LNCAP (cell line): ENCODE measurements at regions not wholly inside any gene's neighbourhood (a gene's known extent, or its start where the extent isn't known, plus 50 kb on each side); places are given as distances from the start of the nearest gene placed in this dataset.

Experiments
- TF ChIP-seq, protein P1 (sequence below): fragments of 450-650 bp; IDR thresholded peaks from 2 replicates; pipeline ENCODE4 v1.5.1; 2017; ENCODE audit warnings: mild to moderate bottlenecking

DNA sequence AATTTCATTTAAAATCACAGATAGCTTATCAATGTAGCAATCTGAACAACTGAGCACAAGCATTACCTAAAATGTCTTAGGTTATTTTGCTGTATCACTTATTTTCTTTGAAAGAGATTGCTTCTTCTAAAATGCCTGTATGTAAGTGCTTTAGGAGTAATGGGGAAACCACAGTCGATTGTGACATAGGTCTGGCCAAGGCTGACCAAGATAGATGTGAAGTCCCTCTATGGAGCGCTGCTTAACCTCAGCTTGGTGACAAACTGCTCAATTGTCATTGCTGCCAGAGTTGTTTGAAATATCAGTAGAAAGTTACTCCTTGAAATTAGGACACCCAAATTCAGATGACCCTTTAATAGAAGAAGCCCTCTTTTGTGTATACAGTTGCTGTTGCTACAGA, 401.9 kb upstream of the NDST4 start:
- TF ChIP-seq, protein P1, sequence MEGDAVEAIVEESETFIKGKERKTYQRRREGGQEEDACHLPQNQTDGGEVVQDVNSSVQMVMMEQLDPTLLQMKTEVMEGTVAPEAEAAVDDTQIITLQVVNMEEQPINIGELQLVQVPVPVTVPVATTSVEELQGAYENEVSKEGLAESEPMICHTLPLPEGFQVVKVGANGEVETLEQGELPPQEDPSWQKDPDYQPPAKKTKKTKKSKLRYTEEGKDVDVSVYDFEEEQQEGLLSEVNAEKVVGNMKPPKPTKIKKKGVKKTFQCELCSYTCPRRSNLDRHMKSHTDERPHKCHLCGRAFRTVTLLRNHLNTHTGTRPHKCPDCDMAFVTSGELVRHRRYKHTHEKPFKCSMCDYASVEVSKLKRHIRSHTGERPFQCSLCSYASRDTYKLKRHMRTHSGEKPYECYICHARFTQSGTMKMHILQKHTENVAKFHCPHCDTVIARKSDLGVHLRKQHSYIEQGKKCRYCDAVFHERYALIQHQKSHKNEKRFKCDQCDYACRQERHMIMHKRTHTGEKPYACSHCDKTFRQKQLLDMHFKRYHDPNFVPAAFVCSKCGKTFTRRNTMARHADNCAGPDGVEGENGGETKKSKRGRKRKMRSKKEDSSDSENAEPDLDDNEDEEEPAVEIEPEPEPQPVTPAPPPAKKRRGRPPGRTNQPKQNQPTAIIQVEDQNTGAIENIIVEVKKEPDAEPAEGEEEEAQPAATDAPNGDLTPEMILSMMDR = no peak

DNA sequence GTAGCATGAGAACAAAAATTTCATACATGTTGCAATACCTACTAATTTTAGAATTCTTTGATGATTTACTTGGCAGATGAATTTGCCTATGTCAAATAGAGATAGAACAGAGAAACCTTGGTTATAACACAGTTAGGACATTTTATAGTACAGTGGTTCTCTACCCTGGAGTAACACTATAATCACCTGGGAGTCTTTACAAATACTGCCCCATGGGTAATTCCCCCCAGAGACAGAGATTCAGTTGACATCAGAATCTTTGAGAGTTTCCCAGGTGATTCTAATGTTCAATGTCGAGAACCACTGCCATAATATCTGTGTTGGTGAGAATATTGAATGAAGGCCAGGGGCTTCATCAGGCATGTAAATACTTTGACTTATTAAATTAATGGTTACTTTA, 401.3 kb upstream of the NDST4 start:
- TF ChIP-seq, protein P1 = no peak

DNA sequence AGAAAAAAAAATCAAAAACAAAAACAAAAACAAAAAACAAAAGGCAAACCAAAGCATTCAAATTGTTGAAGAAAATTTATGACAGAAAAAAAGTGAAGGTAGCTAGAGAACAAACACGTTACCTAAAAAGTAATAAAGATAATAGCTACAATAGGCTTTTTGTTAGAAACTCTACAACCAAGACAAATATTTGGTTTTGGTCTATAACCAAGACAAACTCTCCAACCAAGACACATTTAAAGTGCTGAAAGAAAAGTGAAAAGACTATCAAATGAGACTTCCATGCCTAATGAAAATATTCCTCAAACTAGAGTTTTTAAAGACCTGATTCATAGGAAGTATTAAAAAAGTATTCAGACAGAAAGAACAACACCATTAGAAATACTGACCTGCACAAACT, 391.9 kb upstream of the NDST4 start:
- TF ChIP-seq, protein P1 = no peak

DNA sequence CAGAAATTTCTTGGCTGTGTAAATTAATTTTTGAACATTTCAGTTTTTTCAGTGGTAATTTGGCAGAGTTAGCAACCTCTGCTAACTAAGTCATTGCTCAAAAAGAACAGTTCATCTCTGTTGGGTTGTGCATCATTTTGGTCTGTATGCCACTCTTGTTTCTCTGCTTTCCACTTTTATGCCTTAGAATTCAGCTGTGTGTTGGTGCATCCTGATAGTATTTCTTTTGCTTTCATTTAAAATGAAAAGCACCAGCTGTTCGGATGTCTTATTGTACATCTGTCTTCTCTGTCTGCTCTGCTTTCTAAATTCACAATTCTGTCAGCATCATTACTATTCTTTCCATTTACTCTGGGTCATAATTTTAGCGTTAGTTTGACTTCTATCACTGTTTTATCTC, 388.2 kb upstream of the NDST4 start:
- TF ChIP-seq, protein P1 = no peak

DNA sequence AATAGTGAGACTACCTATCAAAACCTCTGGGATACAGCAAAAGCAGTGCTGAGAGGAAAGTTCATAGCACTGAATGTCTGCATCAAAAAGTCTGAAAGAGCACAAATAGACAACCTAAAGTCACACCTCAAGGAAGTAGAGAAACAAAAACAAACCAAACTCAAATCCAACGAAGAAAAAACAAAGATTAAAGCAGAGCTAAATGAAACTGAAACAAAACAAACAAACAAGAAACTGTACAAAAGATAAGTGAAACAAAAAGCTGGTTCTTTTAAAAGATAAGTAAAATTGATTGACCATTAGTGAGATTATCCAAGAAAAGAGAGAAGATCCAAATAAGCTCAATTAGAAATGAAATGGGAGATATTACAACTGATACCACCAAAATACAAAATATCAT, 378.3 kb upstream of the NDST4 start:
- TF ChIP-seq, protein P1 = no peak

DNA sequence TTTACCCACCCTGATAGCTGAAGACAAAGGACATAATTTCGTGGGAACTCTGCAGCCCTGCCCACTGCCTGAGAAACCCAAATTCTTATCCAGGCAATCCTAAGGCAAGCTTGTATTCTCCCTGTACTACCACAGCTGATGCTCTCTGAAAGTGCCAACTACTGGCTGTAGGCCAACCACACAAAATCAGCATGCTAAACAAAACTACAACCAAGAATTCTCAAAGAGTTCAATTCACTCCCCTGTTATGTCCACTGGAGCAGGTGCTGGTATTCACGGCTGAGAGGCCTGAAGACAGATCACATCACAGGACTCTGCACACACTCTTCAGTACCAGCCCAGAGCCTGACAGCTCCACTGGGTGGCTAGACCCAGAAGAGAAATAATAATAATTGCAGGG, 375.9 kb upstream of the NDST4 start:
- TF ChIP-seq, protein P1 = no peak

DNA sequence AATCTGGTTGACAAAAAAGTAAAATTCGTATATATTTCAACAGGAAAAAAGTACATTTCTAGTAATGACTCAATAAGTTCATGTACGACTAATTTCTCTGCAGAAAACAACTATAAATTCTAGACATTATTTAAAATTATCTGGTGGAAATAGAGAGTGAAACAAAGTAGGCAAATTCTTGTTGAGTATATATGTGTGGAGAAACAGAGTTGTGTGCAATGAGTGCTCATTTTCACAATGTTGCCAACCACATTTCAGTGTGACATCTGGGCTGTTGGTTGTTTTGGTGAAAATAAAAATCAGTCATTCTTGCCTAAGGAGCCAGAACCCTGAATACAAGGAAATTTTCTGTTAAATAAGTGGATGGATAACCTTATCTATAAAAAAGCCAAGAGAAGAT, 372.0 kb upstream of the NDST4 start:
- TF ChIP-seq, protein P1 = no peak

DNA sequence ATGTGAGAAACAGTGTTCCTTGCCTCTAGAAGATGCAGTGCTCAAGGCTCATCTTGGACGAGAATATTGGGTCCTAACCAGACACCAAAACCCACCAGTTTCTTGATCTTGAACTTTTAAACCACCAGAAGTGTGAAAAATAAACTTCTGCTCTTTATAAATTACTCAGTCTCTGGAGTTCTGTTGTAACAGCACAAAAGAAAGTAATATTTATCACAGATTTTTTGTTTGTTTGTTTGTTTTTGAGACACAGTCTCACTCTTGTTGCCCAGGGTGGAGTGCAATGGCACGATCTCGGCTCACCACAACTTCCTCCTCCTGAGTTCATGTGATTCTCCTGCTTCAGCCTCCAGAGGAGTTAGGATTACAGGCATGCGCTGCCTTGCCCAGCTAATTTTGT, 371.1 kb upstream of the NDST4 start:
- TF ChIP-seq, protein P1 = no peak
